ENCODE measurements at regions not wholly inside any gene's neighbourhood (a gene's known extent, or its start where the extent isn't known, plus 50 kb on each side); places are given as distances from the start of the nearest gene placed in this dataset.

GRCh38 chr9:95627802-95628201, 111.0 kb upstream of the PTCH1 start:
- TF ChIP-seq SIN3A (IDR thresholded peaks at IDR 0.05; ENCODE audit: borderline replicate concordance, insufficient read depth, low read length) (no peak), TAF1 (IDR thresholded peaks at IDR 0.05; ENCODE audit: borderline replicate concordance, insufficient read depth, low read length) (no peak), POLR2AphosphoS5 (IDR thresholded peaks at IDR 0.05; ENCODE audit: low read depth, low read length) (no peak), REST (IDR thresholded peaks at IDR 0.05; ENCODE audit: insufficient read depth in 1 of 2, low read depth in 2 of 2, low read length in 2 of 2) (no peak)

Measured in PFSK-1 (cell line).